ENCODE measurements at regions not wholly inside any gene's neighbourhood (a gene's known extent, or its start where the extent isn't known, plus 50 kb on each side); places are given as distances from the start of the nearest gene placed in this dataset.

DNA sequence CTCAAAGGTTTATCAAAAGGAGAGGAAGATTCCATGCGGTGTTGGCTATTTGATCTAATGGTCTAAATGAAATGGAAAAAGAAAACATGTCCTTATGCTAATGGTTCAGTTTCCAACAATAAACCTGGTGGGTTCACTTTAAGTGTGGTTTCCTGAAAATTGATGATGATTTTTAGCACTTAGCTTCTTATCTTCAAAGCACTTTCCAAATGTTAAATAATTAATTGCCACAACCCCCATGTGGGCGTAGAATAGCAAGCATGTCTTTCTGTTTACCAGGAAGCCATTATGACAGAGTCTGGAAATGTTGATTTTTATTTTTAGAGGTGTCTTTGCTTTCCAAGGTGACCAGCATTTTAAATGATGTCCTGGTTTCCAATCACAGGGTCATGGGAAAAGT lies 134.8 kb upstream of the SLC4A4 start:
- no peak overlapping the region for H3K27ac ChIP-seq
- H3K4me3 ChIP-seq = no peak overlapping the region
- no peaks in the 10 kb centered on the region for H3K36me3 ChIP-seq (replicated peaks in 1 of 2)
- no peak for DNase-seq
- H3K27me3 ChIP-seq = no peaks in the 10 kb centered on the region
- no peaks in the 10 kb centered on the region for H3K9me3 ChIP-seq (replicated peaks in 1 of 3)
- 73 to 87% (median 83%) methylated on average over 2 of the region's 2 CpGs for WGBS, 4 donors
- no peak for TF ChIP-seq POLR2A (IDR thresholded peaks at IDR 0.05)
- TF ChIP-seq, protein P1, sequence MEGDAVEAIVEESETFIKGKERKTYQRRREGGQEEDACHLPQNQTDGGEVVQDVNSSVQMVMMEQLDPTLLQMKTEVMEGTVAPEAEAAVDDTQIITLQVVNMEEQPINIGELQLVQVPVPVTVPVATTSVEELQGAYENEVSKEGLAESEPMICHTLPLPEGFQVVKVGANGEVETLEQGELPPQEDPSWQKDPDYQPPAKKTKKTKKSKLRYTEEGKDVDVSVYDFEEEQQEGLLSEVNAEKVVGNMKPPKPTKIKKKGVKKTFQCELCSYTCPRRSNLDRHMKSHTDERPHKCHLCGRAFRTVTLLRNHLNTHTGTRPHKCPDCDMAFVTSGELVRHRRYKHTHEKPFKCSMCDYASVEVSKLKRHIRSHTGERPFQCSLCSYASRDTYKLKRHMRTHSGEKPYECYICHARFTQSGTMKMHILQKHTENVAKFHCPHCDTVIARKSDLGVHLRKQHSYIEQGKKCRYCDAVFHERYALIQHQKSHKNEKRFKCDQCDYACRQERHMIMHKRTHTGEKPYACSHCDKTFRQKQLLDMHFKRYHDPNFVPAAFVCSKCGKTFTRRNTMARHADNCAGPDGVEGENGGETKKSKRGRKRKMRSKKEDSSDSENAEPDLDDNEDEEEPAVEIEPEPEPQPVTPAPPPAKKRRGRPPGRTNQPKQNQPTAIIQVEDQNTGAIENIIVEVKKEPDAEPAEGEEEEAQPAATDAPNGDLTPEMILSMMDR (IDR thresholded peaks at IDR 0.05) = no peak
- no peaks in the 10 kb centered on the region for H3K4me1 ChIP-seq (replicated peaks in 1 of 2)
- intact Hi-C loops (cut with DNase I) = no loop called here

DNA sequence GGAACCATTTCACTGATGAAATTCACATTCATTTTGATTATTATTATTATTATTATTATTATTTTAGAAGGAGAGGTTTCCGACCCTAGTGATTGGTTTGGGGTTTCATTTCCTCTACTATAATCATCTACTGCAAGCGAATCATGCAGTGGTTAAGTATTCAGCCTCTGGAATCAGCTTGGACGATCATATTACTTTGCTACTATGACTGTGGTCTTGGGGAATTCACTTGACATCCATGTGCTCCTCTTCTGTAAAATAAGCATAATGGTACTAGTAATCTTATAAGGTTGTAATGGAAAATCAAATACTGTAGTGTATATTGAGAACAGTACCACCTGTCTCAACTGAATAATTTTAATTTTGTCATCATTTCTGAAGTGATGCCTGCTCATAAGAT lies 132.1 kb upstream of the SLC4A4 start:
- Histone ChIP-seq H3K4me3 (no peak overlapping the region), H3K9me3 (replicated peaks in 1 of 3) (no peaks in the 10 kb centered on the region), H3K36me3 (replicated peaks in 1 of 2) (no peaks in the 10 kb centered on the region), H3K27me3 (no peaks in the 10 kb centered on the region), H3K27ac (no peak overlapping the region), H3K4me1 (replicated peaks in 1 of 2) (no peaks in the 10 kb centered on the region)
- no peak for DNase-seq
- intact Hi-C loops (cut with DNase I) = no loop called here
- TF ChIP-seq POLR2A (IDR thresholded peaks at IDR 0.05) = no peak
- TF ChIP-seq, protein P1 (IDR thresholded peaks at IDR 0.05) = no peak
- 73 to 82% (median 78%) methylated on average over 3 of the region's 3 CpGs for WGBS, 4 donors

DNA sequence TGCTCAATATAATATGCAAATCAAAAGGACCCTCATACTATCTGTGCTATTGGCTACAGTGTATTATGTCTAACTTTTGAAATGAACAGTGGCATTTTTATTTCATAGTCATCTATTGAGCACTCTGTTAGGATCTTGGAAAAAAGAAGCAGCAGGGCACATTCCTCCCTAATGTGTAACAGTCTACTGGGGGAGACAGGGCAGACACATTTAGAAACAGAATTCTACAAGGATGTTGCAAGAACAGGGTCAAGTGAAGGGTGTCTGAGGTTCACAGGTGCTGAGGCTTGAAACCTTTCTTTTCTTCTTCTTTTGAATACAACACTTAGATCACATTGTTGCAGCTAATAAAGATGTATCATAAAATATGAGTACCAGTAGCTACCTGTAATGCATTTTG lies 129.7 kb upstream of the SLC4A4 start:
- no peak for TF ChIP-seq POLR2A (IDR thresholded peaks at IDR 0.05)
- TF ChIP-seq, protein P1 (IDR thresholded peaks at IDR 0.05) = no peak
- no peaks in the 10 kb centered on the region for H3K27me3 ChIP-seq
- H3K27ac ChIP-seq = no peak overlapping the region
- H3K36me3 ChIP-seq (replicated peaks in 1 of 2) = no peaks in the 10 kb centered on the region
- intact Hi-C loops (cut with DNase I) = no loop called here
- no peaks in the 10 kb centered on the region for H3K4me1 ChIP-seq (replicated peaks in 1 of 2)
- no peaks in the 10 kb centered on the region for H3K9me3 ChIP-seq (replicated peaks in 1 of 3)
- no peak overlapping the region for H3K4me3 ChIP-seq
- DNase-seq = no peak

DNA sequence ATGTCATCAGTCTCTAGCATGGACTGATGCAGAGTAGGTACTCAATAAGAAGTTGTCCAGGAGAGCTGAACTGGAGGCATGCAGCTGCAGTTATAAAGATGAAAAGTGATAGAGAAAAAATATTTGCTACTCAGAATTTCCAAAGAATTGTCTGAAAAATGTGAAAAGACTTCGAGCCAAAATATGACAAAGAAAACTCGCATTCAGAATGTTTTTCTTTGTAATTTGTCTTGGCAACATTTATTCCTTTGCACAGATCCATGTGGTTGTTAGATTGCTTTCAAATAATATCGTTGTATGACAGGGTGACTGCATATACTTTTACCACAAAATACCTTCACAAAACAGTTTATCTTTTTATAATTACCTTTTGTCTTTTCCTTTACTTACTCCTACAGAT lies 128.0 kb upstream of the SLC4A4 start:
- Histone ChIP-seq H3K4me1 (replicated peaks in 1 of 2) (no peaks in the 10 kb centered on the region), H3K4me3 (no peak overlapping the region), H3K27me3 (no peaks in the 10 kb centered on the region), H3K9me3 (replicated peaks in 1 of 3) (no peaks in the 10 kb centered on the region), H3K27ac (no peak overlapping the region), H3K36me3 (replicated peaks in 1 of 2) (no peaks in the 10 kb centered on the region)
- DNase-seq = no peak
- intact Hi-C loops (cut with DNase I) = no loop called here
- TF ChIP-seq, protein P1 (IDR thresholded peaks at IDR 0.05) = no peak
- no peak for TF ChIP-seq POLR2A (IDR thresholded peaks at IDR 0.05)
- 53 to 62% (median 58%) methylated on average over 3 of the region's 3 CpGs for WGBS, 4 donors
